WTC11 (cell line): ENCODE measurements at regions not wholly inside any gene's neighbourhood (a gene's known extent, or its start where the extent isn't known, plus 50 kb on each side); places are given as distances from the start of the nearest gene placed in this dataset.

ENCODE experiments used
- ATAC-seq: fragments of 200-7000 bp; cut with Tn5 transposase; 2 replicates; pipeline ENCODE4 v1.10.0; 2021; ENCODE audit warnings: mild to moderate bottlenecking, moderate library complexity
- CTCF ChIA-PET: fragments of 300-600 bp; sonication (Branson Sonifier 250); formaldehyde crosslinking; loops from one replicate; lab custom pipeline; 2021; ENCODE audit warnings: antibody characterized with exemption; lab: Charles Lee
- POLR2A ChIA-PET: fragments of 350-600 bp; sonication (Branson Sonifier 250); formaldehyde crosslinking; loops from one replicate; lab custom pipeline; 2021; ENCODE audit warnings: antibody characterized with exemption; lab: Charles Lee
- DNase-seq: peaks from one replicate; pipeline ENCODE4 v3.0.0; 2021; ENCODE audit warnings: low spot score
- H3K27ac Mint-ChIP-seq: 2 replicates; pipeline ENCODE4 v1.8.0; 2021; ENCODE audit warnings: mixed read lengths
- H3K27me3 Mint-ChIP-seq: 2 replicates; pipeline ENCODE4 v1.8.0; 2021; ENCODE audit warnings: low read depth, mild to moderate bottlenecking, moderate library complexity, mixed read lengths
- H3K36me3 Mint-ChIP-seq: 2 replicates; pipeline ENCODE4 v1.8.0; 2021; ENCODE audit warnings: mixed read lengths
- H3K4me1 Mint-ChIP-seq: 2 replicates; pipeline ENCODE4 v1.8.0; 2022; ENCODE audit warnings: mixed read lengths
- H3K4me3 Mint-ChIP-seq: 2 replicates; pipeline ENCODE4 v1.8.0; 2021; ENCODE audit warnings: mild to moderate bottlenecking, moderate library complexity, mixed read lengths
- H3K9me3 Mint-ChIP-seq: 2 replicates; pipeline ENCODE4 v1.8.0; 2021; ENCODE audit warnings: mixed read lengths
- ATF1 ChIP-seq: sonication (generic); formaldehyde crosslinking; IDR thresholded peaks from 2 replicates; pipeline ENCODE4 v1.8.1; 2023; ENCODE audit warnings: mild to moderate bottlenecking, moderate library complexity, missing genetic modification reagents
- CREB1 ChIP-seq: sonication (generic); formaldehyde crosslinking; IDR thresholded peaks from 2 replicates; pipeline ENCODE4 v1.8.0; 2023; ENCODE audit warnings: mild to moderate bottlenecking, missing genetic modification reagents
- ESRRA ChIP-seq: sonication (generic); formaldehyde crosslinking; IDR thresholded peaks from 2 replicates; pipeline ENCODE4 v1.8.1; 2022; ENCODE audit warnings: mild to moderate bottlenecking, missing genetic modification reagents, borderline replicate concordance
- FOXJ3 ChIP-seq: sonication (generic); formaldehyde crosslinking; IDR thresholded peaks from 2 replicates; pipeline ENCODE4 v1.9.0; 2021; ENCODE audit warnings: missing genetic modification reagents, mild to moderate bottlenecking, borderline replicate concordance
- GABPB1 ChIP-seq: sonication (generic); formaldehyde crosslinking; IDR thresholded peaks from 2 replicates; pipeline ENCODE4 v1.8.1; 2023; ENCODE audit warnings: mild to moderate bottlenecking, missing genetic modification reagents
- GRHL2 ChIP-seq: fragments of 250-450 bp; sonication (Bioruptor Pico); IDR thresholded peaks from 2 replicates; pipeline ENCODE4 v1.8.0; 2022; ENCODE audit warnings: mild to moderate bottlenecking, moderate library complexity; ENCODE audit not compliant: insufficient replicate concordance, severe bottlenecking
- JUN ChIP-seq: sonication (generic); formaldehyde crosslinking; IDR thresholded peaks from 2 replicates; pipeline ENCODE4 v1.8.0; 2023; ENCODE audit warnings: mild to moderate bottlenecking, missing genetic modification reagents
- MXD4 ChIP-seq: fragments of 250-450 bp; sonication (Bioruptor Pico); IDR thresholded peaks from 2 replicates; pipeline ENCODE4 v1.8.0; 2021; ENCODE audit warnings: mild to moderate bottlenecking, moderate library complexity, borderline replicate concordance
- NFATC4 ChIP-seq: fragments of 250-450 bp; sonication (Bioruptor Pico); IDR thresholded peaks from 2 replicates; pipeline ENCODE4 v1.9.0; 2021; ENCODE audit warnings: mild to moderate bottlenecking
- NFYB ChIP-seq: sonication (generic); formaldehyde crosslinking; conservative IDR thresholded peaks from 2 replicates; pipeline ENCODE4 v1.8.0; 2022; ENCODE audit warnings: low read depth, missing genetic modification reagents
- NR1H2 ChIP-seq: sonication (generic); formaldehyde crosslinking; IDR thresholded peaks from 2 replicates; pipeline ENCODE4 v1.9.0; 2021; ENCODE audit warnings: mild to moderate bottlenecking, moderate library complexity, missing genetic modification reagents
- OVOL2 ChIP-seq: fragments of 250-450 bp; sonication (Bioruptor Pico); IDR thresholded peaks from 2 replicates; pipeline ENCODE4 v1.9.0; 2021; ENCODE audit warnings: mild to moderate bottlenecking, borderline replicate concordance
- PRRX2 ChIP-seq: fragments of 250-450 bp; sonication (Bioruptor Pico); IDR thresholded peaks from 2 replicates; pipeline ENCODE4 v1.8.0; 2021; ENCODE audit warnings: mild to moderate bottlenecking
- TEAD1 ChIP-seq: sonication (generic); formaldehyde crosslinking; IDR thresholded peaks from 2 replicates; pipeline ENCODE4 v1.8.0; 2022; ENCODE audit warnings: mild to moderate bottlenecking, missing genetic modification reagents
- ZNF121 ChIP-seq: sonication (generic); formaldehyde crosslinking; IDR thresholded peaks from 2 replicates; pipeline ENCODE4 v1.8.0; 2023; ENCODE audit warnings: missing genetic modification reagents
- ZNF219 ChIP-seq: sonication (generic); formaldehyde crosslinking; IDR thresholded peaks from 2 replicates; pipeline ENCODE4 v1.8.0; 2023; ENCODE audit warnings: missing genetic modification reagents, mild to moderate bottlenecking, borderline replicate concordance
- ZNF232 ChIP-seq: sonication (generic); formaldehyde crosslinking; IDR thresholded peaks from 2 replicates; pipeline ENCODE4 v1.8.0; 2022; ENCODE audit warnings: mild to moderate bottlenecking, missing genetic modification reagents
- ZNF317 ChIP-seq: sonication (generic); formaldehyde crosslinking; IDR thresholded peaks from 2 replicates; pipeline ENCODE4 v1.8.1; 2023; ENCODE audit warnings: low read depth, mild to moderate bottlenecking, moderate library complexity, missing genetic modification reagents, borderline replicate concordance
- TF ChIP-seq, protein P1 (sequence below): sonication (generic); formaldehyde crosslinking; IDR thresholded peaks from 2 replicates; pipeline ENCODE4 v1.8.1; 2023; ENCODE audit warnings: mild to moderate bottlenecking, missing genetic modification reagents, moderate library complexity
- TF ChIP-seq, protein P2 (sequence below): sonication (generic); formaldehyde crosslinking; IDR thresholded peaks from 2 replicates; pipeline ENCODE4 v1.8.1; 2022; ENCODE audit warnings: mild to moderate bottlenecking, missing genetic modification reagents, moderate library complexity, borderline replicate concordance
- TF ChIP-seq, protein P3 (sequence below): sonication (generic); formaldehyde crosslinking; IDR thresholded peaks from 2 replicates; pipeline ENCODE4 v1.8.0; 2022; ENCODE audit warnings: mild to moderate bottlenecking, missing genetic modification reagents
- TF ChIP-seq, protein P4 (sequence below): sonication (generic); formaldehyde crosslinking; IDR thresholded peaks from 2 replicates; pipeline ENCODE4 v1.8.0; 2023; ENCODE audit warnings: missing genetic modification reagents
- TF ChIP-seq, protein P5 (sequence below): sonication (generic); formaldehyde crosslinking; conservative IDR thresholded peaks from 2 replicates; pipeline ENCODE4 v1.8.1; 2022; ENCODE audit warnings: mild to moderate bottlenecking, missing genetic modification reagents
- TF ChIP-seq, protein P6 (sequence below): fragments of 200-600 bp; IDR thresholded peaks from 2 replicates; pipeline ENCODE4 v1.8.0; 2022; ENCODE audit warnings: antibody characterized with exemption
- TF ChIP-seq, protein P7 (sequence below): fragments of 250-450 bp; sonication (Bioruptor Pico); IDR thresholded peaks from 2 replicates; pipeline ENCODE4 v1.9.0; 2021; ENCODE audit warnings: moderate library complexity, mild to moderate bottlenecking, inconsistent platforms, borderline replicate concordance
- TF ChIP-seq, protein P8 (sequence below): sonication (generic); formaldehyde crosslinking; IDR thresholded peaks from 2 replicates; pipeline ENCODE4 v1.8.0; 2022; ENCODE audit warnings: missing genetic modification reagents

DNA sequence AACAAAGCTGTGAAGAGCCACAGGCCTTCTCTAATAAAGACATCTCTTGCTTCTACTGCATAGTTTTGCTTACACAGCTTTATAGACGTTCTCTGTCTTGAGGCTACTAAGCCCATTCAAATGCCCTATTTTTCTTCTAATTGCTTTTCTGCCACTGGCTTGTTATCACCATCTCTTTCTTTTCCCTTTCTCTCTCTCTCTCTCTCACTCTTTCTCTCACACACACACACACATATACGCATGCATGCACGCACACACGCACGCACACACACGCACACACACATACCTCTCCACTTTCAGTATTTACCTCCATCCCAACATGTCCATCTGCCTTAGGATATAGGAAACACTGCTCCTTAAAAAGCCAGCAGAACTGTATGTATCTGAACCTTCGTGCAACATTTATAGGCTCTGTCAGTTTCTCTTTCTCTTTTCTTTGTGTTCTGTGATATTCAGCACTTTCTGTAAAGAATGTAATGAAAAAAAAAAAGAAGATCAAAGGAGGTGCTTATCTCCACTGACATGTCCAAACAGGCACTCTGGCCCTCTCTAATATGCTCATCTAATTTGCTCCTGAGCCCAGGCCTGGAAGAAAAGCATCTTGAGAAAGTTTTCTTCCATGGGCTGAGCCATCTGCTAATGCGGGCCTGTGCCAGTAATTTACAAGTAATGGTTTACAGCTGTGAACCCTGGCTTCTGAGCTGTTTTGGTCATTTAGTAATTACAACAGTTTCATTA, 1046.7 kb upstream of the MAP3K7 start:
- CTCF ChIA-PET = no interaction called here
- Mint-ChIP-seq H3K36me3 (no peaks in the 10 kb centered on the region), H3K4me3 (no peak overlapping the region), H3K9me3 (no peaks in the 10 kb centered on the region), H3K27me3 (no peaks in the 10 kb centered on the region), H3K4me1 (peaks cover 31% of the 10 kb centered on the region), H3K27ac (peak overlapping the region; percentile 26; the same call in 1 of the 2 replicates)
- TF ChIP-seq NFATC4 (CRISPR knock-in tag) (no peak), ZNF219 (CRISPR knock-in tag) (no peak), NR1H2 (CRISPR knock-in tag) (no peak), GRHL2 (no peak), MXD4 (CRISPR knock-in tag) (no peak), ZNF121 (CRISPR knock-in tag) (no peak), OVOL2 (CRISPR knock-in tag) (no peak), ESRRA (CRISPR knock-in tag) (no peak), NFYB (no peak), CREB1 (CRISPR knock-in tag) (no peak), ZNF232 (CRISPR knock-in tag) (no peak), GABPB1 (CRISPR knock-in tag) (no peak), ATF1 (CRISPR knock-in tag) (no peak), ZNF317 (no peak), JUN (no peak)
- TF ChIP-seq, protein P1, sequence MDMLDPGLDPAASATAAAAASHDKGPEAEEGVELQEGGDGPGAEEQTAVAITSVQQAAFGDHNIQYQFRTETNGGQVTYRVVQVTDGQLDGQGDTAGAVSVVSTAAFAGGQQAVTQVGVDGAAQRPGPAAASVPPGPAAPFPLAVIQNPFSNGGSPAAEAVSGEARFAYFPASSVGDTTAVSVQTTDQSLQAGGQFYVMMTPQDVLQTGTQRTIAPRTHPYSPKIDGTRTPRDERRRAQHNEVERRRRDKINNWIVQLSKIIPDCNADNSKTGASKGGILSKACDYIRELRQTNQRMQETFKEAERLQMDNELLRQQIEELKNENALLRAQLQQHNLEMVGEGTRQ (CRISPR knock-in tag) = no peak
- TF ChIP-seq, protein P2, sequence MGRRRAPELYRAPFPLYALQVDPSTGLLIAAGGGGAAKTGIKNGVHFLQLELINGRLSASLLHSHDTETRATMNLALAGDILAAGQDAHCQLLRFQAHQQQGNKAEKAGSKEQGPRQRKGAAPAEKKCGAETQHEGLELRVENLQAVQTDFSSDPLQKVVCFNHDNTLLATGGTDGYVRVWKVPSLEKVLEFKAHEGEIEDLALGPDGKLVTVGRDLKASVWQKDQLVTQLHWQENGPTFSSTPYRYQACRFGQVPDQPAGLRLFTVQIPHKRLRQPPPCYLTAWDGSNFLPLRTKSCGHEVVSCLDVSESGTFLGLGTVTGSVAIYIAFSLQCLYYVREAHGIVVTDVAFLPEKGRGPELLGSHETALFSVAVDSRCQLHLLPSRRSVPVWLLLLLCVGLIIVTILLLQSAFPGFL (CRISPR knock-in tag) = no peak
- TF ChIP-seq, protein P3, sequence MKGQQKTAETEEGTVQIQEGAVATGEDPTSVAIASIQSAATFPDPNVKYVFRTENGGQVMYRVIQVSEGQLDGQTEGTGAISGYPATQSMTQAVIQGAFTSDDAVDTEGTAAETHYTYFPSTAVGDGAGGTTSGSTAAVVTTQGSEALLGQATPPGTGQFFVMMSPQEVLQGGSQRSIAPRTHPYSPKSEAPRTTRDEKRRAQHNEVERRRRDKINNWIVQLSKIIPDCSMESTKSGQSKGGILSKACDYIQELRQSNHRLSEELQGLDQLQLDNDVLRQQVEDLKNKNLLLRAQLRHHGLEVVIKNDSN = no peak
- ATAC-seq = peak; percentile 20; the same call in 1 of the 2 replicates
- DNase-seq = no peak
- POLR2A ChIA-PET = no interaction called here

DNA sequence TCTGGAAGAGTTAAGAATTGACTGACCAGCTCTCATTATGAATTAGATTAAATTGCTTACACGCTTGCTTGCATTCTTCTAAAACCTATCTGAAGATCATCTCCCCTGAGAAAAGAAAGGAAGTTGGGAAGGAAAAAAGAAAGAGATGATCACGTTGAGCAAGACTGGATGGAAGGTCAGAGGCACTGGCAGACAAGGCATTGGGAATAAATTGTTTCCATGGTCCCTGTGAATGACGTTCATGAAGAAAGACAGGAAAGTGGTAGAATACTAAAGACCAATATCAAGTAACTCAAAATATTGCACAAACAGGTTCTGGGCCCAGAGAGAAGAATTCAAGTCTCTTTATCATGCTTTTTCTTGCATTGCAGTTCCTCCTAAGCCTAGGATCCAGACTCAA, 1045.4 kb upstream of the MAP3K7 start:
- ChIA-PET POLR2A (no interaction called here), CTCF (no interaction called here)
- Mint-ChIP-seq H3K27ac (no peak overlapping the region), H3K4me3 (no peak overlapping the region), H3K36me3 (no peaks in the 10 kb centered on the region), H3K4me1 (peaks cover 31% of the 10 kb centered on the region), H3K27me3 (no peaks in the 10 kb centered on the region), H3K9me3 (no peaks in the 10 kb centered on the region)
- ATAC-seq (no peak), DNase-seq (no peak)
- TF ChIP-seq, protein P4, sequence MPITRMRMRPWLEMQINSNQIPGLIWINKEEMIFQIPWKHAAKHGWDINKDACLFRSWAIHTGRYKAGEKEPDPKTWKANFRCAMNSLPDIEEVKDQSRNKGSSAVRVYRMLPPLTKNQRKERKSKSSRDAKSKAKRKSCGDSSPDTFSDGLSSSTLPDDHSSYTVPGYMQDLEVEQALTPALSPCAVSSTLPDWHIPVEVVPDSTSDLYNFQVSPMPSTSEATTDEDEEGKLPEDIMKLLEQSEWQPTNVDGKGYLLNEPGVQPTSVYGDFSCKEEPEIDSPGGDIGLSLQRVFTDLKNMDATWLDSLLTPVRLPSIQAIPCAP (CRISPR knock-in tag) = no peak
- TF ChIP-seq JUN (no peak), FOXJ3 (CRISPR knock-in tag) (no peak), TEAD1 (CRISPR knock-in tag) (no peak), PRRX2 (no peak), ESRRA (CRISPR knock-in tag) (no peak)
- TF ChIP-seq, protein P5, sequence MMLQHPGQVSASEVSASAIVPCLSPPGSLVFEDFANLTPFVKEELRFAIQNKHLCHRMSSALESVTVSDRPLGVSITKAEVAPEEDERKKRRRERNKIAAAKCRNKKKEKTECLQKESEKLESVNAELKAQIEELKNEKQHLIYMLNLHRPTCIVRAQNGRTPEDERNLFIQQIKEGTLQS (CRISPR knock-in tag) = no peak
- TF ChIP-seq, protein P6, sequence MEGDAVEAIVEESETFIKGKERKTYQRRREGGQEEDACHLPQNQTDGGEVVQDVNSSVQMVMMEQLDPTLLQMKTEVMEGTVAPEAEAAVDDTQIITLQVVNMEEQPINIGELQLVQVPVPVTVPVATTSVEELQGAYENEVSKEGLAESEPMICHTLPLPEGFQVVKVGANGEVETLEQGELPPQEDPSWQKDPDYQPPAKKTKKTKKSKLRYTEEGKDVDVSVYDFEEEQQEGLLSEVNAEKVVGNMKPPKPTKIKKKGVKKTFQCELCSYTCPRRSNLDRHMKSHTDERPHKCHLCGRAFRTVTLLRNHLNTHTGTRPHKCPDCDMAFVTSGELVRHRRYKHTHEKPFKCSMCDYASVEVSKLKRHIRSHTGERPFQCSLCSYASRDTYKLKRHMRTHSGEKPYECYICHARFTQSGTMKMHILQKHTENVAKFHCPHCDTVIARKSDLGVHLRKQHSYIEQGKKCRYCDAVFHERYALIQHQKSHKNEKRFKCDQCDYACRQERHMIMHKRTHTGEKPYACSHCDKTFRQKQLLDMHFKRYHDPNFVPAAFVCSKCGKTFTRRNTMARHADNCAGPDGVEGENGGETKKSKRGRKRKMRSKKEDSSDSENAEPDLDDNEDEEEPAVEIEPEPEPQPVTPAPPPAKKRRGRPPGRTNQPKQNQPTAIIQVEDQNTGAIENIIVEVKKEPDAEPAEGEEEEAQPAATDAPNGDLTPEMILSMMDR = no peak
- TF ChIP-seq, protein P7, sequence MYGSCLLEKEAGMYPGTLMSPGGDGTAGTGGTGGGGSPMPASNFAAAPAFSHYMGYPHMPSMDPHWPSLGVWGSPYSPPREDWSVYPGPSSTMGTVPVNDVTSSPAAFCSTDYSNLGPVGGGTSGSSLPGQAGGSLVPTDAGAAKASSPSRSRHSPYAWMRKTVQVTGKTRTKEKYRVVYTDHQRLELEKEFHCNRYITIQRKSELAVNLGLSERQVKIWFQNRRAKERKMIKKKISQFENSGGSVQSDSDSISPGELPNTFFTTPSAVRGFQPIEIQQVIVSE (CRISPR knock-in tag) = no peak
- TF ChIP-seq, protein P8, sequence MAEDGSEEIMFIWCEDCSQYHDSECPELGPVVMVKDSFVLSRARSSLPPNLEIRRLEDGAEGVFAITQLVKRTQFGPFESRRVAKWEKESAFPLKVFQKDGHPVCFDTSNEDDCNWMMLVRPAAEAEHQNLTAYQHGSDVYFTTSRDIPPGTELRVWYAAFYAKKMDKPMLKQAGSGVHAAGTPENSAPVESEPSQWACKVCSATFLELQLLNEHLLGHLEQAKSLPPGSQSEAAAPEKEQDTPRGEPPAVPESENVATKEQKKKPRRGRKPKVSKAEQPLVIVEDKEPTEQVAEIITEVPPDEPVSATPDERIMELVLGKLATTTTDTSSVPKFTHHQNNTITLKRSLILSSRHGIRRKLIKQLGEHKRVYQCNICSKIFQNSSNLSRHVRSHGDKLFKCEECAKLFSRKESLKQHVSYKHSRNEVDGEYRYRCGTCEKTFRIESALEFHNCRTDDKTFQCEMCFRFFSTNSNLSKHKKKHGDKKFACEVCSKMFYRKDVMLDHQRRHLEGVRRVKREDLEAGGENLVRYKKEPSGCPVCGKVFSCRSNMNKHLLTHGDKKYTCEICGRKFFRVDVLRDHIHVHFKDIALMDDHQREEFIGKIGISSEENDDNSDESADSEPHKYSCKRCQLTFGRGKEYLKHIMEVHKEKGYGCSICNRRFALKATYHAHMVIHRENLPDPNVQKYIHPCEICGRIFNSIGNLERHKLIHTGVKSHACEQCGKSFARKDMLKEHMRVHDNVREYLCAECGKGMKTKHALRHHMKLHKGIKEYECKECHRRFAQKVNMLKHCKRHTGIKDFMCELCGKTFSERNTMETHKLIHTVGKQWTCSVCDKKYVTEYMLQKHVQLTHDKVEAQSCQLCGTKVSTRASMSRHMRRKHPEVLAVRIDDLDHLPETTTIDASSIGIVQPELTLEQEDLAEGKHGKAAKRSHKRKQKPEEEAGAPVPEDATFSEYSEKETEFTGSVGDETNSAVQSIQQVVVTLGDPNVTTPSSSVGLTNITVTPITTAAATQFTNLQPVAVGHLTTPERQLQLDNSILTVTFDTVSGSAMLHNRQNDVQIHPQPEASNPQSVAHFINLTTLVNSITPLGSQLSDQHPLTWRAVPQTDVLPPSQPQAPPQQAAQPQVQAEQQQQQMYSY (CRISPR knock-in tag) = no peak
